ENCODE measurements at regions not wholly inside any gene's neighbourhood (a gene's known extent, or its start where the extent isn't known, plus 50 kb on each side); places are given as distances from the start of the nearest gene placed in this dataset.

DNA sequence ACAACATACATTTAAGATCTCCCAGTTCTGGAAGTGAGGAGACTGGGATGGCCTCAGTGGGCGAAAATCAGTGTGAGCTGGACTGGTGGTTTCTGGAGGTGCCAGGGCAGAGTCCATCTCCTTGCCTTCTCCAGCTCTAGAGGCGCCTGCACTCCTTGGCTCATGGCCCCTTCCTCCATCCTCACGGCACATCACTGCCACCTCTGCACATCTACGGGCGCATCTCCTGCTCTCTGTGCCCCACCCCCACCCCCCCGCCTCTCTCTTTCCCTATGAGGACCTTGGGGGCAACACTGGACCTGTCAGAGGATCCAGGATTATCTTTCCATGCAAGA is 62.8 kb upstream of the DIO3 start:
- DNase-seq = no peak

DNA sequence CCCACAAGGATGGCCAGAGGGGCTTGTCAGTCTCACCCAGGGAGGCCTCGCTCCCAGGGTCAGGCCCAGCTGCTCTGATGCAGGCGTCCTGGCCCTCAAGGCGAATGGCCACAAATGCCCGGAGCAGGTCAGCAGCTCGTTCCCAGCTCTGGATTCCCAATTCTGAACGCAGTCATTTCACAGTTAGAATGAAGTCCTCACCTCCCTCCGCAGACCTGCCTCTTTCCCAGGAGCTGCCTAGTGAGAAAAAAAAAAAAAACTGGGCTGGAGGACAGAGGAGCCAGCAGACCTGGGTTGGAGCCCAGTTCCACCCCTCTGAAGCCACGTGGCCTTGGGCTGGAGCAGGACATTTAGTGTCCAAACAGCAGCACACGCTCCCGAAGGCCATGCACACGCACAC is 62.2 kb upstream of the DIO3 start:
- no peak for DNase-seq

DNA sequence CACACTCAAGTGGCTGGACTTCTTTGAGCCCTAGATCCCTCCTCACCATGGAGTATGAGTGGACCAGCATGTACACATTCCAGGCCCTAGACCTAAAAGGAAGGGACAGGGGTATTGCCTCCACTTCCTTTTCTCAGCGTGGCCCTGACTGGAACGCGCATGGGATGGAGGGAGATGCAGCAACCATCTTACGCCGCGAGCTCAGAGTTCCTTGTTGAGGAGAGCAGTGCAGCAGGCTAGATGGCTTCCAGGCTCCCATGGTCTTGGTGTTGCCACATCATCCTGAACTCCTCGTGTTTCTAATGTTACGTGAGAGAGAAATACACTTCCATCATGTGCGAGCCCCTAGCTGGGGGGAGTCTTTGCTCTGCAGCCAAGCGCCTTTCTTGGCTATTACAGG is 61.8 kb upstream of the DIO3 start:
- DNase-seq = no peak

DNA sequence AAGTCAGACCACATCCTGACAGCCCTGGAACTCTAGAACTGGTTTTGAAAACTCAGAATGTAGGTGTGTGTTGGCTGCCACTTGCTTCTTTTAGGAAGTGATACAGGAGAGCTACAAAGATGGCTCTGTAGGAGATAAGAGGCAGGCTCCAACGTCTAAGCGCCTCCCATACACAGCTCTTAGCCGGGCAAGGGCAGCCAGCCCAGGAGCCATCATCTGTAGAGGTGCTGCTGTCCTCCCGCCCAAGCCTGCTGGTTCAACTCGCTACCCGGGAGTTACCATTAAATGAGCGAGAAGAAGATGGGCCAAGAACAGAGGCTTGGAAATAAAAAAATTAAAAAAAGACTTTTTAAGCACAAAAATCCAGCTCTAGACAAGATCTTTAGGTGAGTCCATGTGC is 61.2 kb upstream of the DIO3 start:
- no peak for DNase-seq

DNA sequence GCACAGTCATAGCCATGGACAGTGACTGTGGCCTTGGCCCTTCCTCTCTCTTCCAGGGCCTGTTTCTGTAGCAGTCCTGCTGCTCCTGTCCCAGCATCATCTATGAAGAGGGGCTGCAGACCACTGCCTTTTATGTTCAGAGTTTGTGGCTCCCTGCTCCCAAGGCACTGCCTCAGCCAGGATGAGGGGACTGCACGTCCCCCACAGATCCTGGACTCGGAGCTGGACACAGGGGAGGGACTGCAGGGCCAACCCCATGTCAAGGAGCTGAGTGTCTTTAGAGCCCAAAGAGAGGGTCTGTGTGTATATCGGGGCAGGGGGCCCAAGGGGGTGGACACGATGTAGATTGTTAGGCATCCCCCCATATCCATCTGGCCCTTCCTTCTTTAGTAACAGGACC is 60.6 kb upstream of the DIO3 start:
- no peak for DNase-seq

DNA sequence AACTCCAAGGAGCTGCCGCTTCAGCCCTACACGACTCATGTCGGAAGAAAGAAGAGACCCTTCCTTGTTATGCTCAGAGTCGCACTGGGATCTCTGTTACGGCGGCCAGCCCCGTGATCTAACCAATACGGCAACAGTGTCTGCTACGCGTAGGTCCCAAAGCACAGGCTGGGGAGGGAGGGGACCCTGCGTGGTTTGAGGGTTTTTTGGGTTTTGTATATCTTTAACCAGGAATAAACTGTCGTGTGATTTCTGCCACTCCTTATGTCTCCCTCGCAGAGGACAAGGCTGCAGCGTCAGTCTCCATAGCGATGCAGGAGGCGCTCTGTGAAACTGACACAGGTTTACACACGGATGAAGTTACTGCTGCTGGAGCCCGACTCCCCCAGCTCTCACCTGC is 60.0 kb upstream of the DIO3 start:
- no peak for DNase-seq

DNA sequence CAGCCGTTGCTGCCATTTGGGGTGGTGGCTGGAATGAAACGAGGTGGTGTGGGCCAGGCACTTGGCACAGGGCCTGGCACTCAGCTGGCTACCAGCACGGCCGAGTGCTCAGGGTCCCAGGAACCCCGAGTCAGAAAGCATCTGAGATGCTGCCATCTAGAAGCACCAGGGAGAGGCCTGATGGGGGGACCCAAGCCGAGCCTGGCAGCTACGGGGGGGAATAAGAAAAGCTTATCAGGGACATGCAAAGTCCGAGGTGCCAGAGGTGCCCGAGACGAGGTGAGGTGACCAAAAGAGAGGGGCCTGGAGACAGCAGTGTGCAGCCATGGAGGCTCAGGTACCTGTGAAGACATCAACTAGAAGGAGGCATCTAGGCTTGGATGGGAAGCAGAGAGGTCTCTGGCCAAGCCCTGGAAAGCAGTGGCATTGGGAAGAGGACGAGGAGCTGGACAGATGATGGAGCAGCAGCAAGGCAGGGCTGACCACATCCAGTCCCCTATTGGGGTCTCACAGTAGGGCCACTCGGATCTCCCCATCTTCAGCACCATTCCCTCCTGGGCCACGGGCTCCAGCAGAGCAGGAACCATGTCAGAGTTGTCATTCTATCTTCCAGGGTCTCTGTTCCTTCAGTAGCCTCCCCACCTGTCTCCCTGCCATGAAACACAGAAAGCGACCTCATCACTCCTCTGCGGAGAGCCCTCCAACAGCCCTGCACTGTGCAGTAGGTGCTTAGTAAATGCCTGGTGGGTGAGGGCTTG is 59.3 kb upstream of the DIO3 start:
- no peak for DNase-seq

DNA sequence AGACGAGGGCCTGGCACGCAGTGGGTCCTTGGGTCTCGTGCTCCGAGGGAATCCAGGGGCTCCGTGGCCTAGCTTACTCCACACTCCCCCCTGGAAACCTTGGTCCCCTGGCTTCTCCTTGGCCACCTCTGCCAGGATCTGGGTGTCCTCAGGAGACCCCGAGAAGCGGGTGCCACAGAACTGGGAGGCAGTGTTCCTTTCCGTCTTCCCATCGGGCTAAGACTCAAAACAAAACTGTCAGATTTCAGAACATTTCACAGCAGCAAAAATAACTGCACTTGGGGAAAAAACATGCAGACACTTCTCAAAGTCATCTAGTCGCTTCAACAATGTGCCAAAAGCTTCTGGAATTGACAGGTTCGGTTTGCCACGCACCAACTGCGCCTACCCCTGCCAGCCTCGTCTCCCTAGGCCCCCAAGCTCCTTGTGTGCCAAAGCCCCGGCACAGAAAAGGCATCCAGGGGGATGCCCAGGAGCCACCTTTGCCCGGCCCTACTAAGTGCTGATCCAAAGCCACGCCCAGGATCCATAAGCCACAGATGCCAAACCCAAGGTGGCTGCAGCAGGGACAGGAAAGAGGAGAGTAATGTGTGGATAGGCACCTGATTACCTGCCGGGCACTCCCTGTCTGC is 58.4 kb upstream of the DIO3 start:
- DNase-seq = no peak

DNA sequence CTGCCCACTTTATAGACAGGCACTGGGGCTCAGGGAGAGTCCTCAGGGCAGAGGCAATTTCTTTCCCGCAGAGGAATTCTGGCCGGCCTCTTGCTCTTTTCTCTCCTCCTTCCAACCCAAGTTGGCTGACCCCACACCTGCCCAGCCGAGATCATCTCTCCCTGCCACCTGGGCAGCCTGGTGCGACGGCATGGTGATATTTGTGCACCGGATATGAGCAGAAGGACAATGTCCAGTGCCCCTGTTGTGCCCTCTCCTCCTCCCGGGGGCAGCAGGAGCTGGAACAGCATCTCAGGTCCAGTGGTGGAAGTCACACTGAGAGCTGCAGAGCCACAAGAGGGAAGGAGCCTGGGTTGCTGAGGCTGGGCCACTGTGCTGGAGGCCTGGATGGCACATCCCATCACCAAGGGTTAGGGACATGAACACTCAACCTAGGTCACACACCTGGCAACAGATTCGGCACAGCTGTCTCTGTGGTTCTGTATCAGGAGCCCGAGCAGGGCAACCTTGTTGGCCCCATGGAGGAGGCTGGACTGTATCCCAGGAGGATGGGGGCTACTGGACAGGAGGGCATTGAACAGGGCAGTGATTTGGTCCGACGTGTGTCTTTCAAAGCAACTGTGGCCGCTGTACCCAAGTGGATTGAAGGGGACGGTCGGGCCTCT is 57.7 kb upstream of the DIO3 start:
- DNase-seq = no peak

DNA sequence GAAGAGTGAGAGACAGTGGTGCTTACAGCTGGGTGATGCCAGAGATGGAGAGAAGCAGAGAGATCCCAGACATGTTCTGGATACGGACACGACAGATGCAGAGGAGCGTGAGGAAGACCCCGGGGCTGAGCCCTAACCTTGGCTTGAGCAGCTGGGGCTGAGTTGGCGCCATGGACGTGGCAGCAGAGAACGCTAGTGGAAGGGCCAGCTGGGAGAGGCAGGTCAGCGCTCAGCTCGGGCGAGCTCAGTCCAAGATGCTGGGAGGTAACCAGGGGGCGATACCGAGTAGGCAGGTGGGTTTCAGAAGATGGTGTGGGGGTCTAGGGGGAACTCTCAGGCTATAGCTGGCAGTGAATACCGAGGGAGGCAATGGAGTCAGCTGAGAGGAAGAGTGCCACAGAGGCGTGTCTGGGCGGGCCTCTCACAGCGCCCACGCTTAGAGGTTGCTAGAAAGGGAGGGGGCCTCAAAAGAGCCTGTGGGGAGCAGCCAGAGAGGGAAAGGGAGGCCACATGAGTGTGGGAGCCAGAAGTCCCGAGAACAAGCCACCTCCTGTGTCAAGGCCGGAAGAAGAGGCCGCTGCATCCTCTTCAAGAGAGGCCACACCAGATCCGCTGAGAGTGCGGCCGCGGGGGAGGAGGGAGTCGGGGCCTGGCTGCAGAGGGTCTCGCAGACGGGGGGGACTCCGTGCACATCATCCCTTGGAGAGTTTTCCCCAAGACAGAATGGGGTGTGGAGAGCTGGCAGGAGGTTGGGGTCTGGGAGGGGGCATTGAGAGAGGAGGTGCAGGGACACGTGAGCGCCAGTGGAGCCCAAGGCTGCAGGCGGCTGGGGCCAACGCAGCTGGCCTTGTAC is 57.0 kb upstream of the DIO3 start:
- no peak for DNase-seq

DNA sequence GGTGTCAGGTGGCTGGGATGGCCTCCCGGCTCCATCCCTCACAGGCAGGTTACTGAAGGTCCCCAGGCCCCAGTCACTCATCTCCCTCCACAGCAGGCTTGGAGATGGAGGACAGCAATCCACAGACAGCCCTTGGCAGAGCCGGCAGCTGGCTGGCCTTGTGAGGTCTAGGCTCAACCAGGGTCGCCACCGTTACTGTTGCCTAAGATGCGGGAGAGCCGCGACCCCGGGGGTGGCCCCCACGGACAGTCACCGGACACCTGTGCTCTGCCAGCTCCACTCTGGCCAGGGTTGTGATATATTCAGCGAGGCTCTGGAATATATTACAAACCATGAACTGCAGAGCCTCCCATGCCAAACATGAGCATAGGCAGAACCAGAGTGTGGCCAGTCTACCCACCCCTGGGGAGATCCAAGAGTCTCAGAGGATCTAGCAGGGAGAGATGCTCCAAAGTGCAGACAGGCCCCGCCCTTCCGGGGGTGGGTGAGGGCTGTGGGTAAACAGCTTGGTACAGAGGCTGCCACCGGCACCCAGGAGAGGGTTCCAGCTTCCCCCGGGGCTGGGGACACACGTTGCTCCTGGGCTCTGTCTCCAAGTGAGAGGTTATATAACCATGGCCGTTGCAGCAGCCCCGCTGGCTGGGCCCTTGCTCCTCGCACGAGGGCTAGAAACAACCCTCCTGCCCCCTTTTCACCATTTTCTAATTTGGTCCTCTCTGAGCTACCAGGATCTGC is 55.9 kb upstream of the DIO3 start:
- DNase-seq = no peak

DNA sequence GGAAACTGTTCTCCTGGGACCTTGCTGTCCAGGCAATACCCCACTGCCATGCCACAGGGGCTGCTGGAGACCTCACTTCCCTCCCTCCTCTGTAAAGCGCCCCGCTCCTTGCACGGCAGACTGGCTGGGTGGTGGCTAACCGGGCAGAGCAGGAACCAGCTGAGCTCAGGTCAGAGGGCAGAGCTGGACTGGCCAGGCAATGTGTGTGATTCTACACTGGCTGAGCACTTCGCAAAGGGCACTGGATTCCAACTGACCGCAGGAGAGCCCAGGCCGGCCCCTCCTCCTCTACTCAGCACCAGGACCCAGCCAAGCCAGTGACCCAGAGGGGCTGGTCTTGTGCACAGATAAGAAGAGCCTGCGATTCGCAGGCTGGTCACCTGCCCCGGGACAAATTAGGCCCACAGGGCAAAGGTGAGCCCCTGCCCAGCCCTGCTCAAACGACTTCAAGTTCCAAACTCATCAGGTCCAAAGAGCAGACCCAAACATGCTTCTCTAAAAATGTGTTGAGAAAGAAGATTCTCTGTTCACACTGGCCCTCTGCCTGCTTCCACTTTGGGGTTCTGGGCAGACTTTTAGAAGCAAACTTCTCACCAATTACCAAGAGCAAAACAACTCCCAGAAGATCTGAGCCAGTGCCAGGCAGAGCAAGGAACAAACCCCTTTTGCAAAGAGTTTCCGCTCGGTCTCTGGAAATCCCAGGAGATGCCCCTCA is 54.9 kb upstream of the DIO3 start:
- no peak for DNase-seq

DNA sequence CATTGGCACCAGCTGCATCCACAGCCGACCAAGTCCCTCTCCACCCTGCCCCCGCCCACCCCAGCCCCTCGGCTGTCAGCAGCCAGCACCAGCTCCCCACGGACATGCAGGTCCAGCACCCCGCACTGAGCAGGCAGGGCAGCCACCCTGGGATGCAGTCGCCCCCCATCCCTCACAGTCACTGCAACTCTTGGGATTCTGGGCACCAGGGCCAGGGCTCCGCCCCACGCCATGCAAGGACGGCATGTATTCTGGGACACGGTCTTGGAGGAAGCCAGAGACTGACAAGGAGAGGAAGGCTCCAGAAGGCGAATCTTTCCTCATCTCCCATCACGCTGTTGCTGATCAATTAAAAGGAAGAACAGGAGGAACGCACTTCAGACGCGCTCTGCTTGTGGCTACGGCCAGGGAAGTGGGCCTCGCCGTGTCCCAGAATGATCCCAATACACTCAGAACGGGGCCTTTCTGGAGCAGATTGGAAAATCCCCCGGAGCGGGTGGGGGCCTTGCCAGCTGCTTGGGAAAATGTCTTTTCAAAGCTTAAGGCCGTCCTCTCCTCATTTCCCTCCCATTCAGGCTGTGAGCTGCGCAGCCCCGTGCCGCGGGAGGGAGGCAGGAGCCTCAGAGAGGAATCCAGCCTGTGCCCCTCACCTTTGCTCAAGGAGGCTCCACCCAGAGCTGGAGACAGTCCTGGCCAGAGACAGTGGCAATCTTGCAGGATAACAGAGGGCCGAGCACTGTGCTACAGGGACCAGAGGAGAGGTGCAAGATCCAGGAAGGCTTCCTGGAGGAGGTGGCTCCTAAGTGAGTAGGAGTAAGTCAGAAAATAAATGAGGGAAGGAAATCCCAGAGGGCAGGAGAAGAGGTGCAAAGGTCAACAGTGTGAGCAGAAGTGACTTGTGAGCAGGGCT is 54.1 kb upstream of the DIO3 start:
- no peak for DNase-seq

DNA sequence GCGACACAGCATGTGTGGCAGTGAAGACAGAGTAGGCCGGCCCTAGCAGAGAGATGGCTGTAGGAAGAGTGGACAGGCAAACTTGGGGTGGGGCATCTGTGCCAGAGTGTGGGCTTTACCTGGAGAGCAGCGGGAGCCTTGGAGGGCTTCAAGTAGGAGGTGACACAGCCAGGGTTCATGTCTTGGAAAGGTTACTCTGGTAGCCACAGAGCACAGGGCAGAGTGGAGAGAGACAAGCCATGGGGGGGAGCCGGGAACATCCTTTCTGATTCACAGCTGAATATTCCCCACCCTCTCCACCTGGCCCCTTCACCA is 53.5 kb upstream of the DIO3 start:
- DNase-seq = no peak

DNA sequence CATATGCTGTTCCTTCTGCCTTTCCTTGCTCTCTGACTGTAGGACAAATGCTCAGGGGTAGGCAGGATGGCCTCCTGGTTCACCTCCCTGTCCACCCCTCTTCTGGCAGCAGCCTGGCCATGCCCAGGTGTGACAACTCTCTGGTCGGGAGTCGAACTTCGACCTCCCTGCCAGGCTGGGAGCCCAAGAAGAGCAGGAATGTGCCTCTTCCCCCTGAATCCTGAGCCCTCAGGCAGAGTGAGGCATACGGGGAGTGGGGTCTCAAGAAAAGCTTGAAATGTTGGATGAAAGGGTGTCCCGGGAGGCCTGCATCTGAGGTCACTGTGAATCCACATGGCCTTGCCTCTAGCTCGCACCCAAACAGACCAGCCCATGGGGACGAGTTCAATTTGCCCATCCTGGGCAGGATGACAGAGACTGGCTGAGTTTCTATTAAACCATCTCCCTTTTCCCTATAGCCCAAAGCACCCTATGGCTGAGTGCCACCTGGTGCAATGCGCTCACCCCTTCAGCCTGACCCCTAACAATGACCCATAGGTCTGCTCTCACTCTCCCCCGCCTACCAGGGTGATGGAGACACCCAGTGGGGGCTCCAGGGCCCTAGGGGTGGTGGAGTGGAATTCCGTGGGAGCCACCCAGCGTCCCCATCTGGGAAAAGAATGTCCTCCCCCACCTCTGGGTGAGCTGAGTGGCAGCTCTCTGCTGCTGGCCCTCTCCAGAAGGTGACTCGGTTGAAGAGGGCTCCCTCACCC is 52.9 kb upstream of the DIO3 start:
- DNase-seq = no peak

DNA sequence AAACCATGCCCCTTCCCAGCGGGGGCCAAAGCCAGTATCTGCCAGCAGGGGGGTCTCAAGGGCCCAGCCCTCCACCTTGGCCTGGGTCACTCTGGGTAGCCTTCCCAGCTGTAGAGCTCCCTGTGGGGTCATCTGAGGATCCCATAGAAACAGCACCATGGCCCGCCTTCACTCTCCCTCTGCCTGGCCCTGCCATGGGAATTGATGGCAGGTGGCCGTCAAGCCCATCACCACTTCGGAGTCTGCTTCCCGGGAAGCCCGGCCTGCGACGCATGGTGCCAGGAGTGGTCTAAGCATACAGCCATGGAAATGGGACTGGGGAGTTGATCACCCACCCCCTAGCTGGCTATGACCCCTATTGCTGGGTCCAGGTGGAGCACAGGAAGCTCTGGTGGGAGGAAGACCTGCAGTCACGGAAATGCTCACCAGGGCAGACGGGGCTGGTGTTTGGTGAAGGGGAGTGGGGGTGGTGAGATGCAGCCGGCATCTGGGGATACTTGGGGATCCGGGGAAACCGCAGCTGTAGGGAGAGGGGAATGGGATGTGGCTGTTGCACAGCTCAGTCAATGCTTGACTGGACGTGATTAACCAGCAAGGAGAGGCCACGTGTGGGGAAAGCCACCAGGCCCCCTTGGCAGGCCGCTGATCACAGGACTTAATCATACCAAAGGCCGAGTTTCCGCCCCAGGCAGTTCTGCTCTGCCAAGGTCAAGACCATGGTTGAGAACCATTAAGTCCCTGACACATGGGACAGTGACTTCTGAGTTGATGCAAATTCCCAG is 52.2 kb upstream of the DIO3 start:
- DNase-seq = no peak

DNA sequence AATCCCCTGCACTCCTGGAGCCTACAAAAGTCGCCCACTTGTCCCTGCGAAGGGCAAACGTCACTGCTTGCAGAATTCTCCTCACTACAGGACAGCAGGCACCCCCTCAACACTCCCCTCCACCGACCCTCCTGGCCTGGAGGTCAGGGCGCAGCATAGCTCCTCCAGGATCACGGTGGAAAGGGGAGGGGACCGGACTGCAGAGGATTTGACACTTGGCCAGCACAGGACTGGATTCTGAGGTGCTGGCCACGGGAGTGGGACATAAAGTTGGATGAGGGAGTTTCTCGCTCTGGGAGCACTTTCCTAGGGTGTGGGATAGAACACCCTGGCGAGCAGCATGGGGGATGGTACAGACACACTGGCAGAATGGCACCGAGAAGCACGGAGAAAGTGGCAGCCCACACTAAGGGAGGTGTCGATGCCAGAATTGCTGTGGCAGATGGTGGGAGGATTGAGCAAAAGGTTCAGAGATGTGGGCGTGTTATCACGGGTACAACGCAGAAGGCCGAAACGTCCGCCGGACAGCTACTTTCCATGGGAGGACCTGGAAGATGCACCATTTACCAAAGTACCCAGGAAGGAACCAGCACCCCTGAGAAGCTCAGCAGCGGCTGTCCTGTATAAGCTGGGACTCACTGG is 51.4 kb upstream of the DIO3 start:
- DNase-seq = no peak

DNA sequence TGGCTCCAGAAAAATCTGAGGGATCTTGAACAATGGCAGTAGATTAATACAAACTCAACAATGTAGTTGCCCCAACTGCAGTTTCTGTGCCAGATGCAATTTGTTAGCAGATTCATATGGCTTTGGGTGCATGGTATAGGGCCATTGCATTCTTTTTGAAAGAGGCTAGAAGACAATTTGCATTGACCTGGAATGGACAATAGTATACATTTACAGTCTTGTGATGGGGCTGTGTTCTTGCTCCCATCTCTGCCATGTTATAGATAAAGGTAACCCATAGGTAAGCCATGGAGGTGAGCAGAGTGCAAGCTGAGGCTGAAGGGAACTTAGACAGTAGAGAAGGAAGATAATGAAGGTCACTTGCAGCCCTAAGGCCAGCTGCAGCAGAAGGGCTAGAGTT is 50.1 kb upstream of the DIO3 start:
- no peak for DNase-seq

Data from cerebellar nuclear complex (tissue), 1 donor.